Keratinocyte (primary cell): ENCODE measurements at regions not wholly inside any gene's neighbourhood (a gene's known extent, or its start where the extent isn't known, plus 50 kb on each side); places are given as distances from the start of the nearest gene placed in this dataset.
A peak's percentile ranks its signal among the peaks of the same experiment; 100 is the strongest.

Experiments used
- DNase-seq: peaks from one replicate; pipeline ENCODE4 v3.0.0-alpha.2; 2011; ENCODE audit warnings: low read depth, missing footprints, low spot score
- FAIRE-seq: peaks from 2 replicates; lab custom pipeline; 2011; peaks lifted over from hg19 to GRCh38; lab: Jason Lieb, UNC
- H2AFZ ChIP-seq: 2 replicates; pipeline ENCODE4 v1.6.0; 2012; ENCODE audit warnings: low read length, control low read depth, inconsistent platforms; ENCODE audit not compliant: control insufficient read depth
- H3K27ac ChIP-seq: 2 replicates; pipeline ENCODE4 v1.5.1; 2011; ENCODE audit warnings: low read length; ENCODE audit not compliant: control insufficient read depth, insufficient read depth
- H3K27me3 ChIP-seq: 3 replicates; pipeline ENCODE4 v1.6.0; 2011; ENCODE audit warnings: low read length; ENCODE audit not compliant: control insufficient read depth, insufficient read depth; ENCODE audit errors: extremely low read depth
- H3K36me3 ChIP-seq, 2 experiments: 2 replicates in 1 of 2; 3 replicates in 1 of 2; pipeline ENCODE4 v1.5.1; 2011; ENCODE audit warnings: low read length in 2 of 2, mild to moderate bottlenecking in 1 of 2; ENCODE audit not compliant: control insufficient read depth in 2 of 2, insufficient read depth in 2 of 2; ENCODE audit errors: extremely low read depth in 1 of 2
- H3K4me1 ChIP-seq: 3 replicates; pipeline ENCODE4 v1.5.1; 2011; ENCODE audit warnings: low read length; ENCODE audit not compliant: control insufficient read depth, insufficient read depth; ENCODE audit errors: extremely low read depth
- H3K4me2 ChIP-seq: 3 replicates; pipeline ENCODE4 v1.6.0; 2011; ENCODE audit warnings: low read depth, low read length; ENCODE audit not compliant: control insufficient read depth, insufficient read depth; ENCODE audit errors: extremely low read depth
- H3K4me3 ChIP-seq, 3 experiments: fragments of 200-600 bp in 1 of 3; sonication (generic) in 1 of 3; 2 replicates in 2 of 3; 3 replicates in 1 of 3; pipeline ENCODE4 v1.5.1; 2011 to 2016; ENCODE audit warnings: low read length in 3 of 3, mild to moderate bottlenecking in 3 of 3, control low read depth in 2 of 3, inconsistent platforms in 1 of 3, low read depth in 1 of 3, mixed read lengths in 1 of 3, mixed run types in 1 of 3, moderate library complexity in 1 of 3; ENCODE audit not compliant: control insufficient read depth in 2 of 3, insufficient read depth in 2 of 3; ENCODE audit errors: extremely low read depth in 1 of 3
- H3K79me2 ChIP-seq: 2 replicates; pipeline ENCODE4 v1.6.0; 2012; ENCODE audit warnings: low read length; ENCODE audit not compliant: control insufficient read depth, insufficient read depth
- H3K9ac ChIP-seq: 3 replicates; pipeline ENCODE4 v1.6.0; 2011; ENCODE audit warnings: low read length; ENCODE audit not compliant: control insufficient read depth, insufficient read depth; ENCODE audit errors: extremely low read depth
- H3K9me1 ChIP-seq: 3 replicates; pipeline ENCODE4 v1.6.0; 2011; ENCODE audit warnings: low read length; ENCODE audit not compliant: control insufficient read depth, insufficient read depth; ENCODE audit errors: extremely low read depth
- H3K9me3 ChIP-seq: 2 replicates; pipeline ENCODE4 v1.5.1; 2012; ENCODE audit warnings: low read depth, low read length; ENCODE audit not compliant: control insufficient read depth
- H4K20me1 ChIP-seq: 3 replicates; pipeline ENCODE4 v1.6.0; 2011; ENCODE audit warnings: low read length; ENCODE audit not compliant: control insufficient read depth, insufficient read depth; ENCODE audit errors: extremely low read depth
- CTCF ChIP-seq, 3 experiments: IDR thresholded peaks in 1 of 3; conservative IDR thresholded peaks in 1 of 3; optimal IDR thresholded peaks in 1 of 3; 2 replicates in 2 of 3; 3 replicates in 1 of 3; pipeline versions ENCODE3 to v1.5.1; 2011; ENCODE audit warnings: low read length in 3 of 3, mild to moderate bottlenecking in 3 of 3, moderate library complexity in 2 of 3, control low read depth in 1 of 3, inconsistent platforms in 1 of 3; ENCODE audit not compliant: insufficient read depth in 2 of 3; ENCODE audit errors: extremely low read depth in 1 of 3
- EZH2 ChIP-seq: IDR thresholded peaks from one replicate; pipeline ENCODE4 v1.6.1; 2012; ENCODE audit warnings: inconsistent platforms, mild to moderate bottlenecking, low read length, moderate library complexity
- dilution Hi-C: fragments of 300-500 bp; cut with MboI; formaldehyde crosslinking; loops from one replicate; pipeline ENCODE4 v1.7.0; 2020; ENCODE audit warnings: low sequenced_read_pairs; ENCODE audit not compliant: extremely low pct_ligation_motif_present

GRCh38 chr20:56998438-56998837 is 268.0 kb downstream of the BMP7 start:
- no peak overlapping the region for H3K4me3 ChIP-seq
- DNase-seq (no peak), FAIRE-seq (no peak)
- no peak overlapping the region for H2AFZ ChIP-seq
- H3K9me1 ChIP-seq: peaks cover 3% of the 10 kb centered on the region
- H3K27me3 ChIP-seq: no peaks in the 10 kb centered on the region
- no peaks in the 10 kb centered on the region for H3K36me3 ChIP-seq
- TF ChIP-seq EZH2: no peak
- TF ChIP-seq CTCF (optimal IDR thresholded peaks at IDR 0.05 in 1 of 3, IDR thresholded peaks at IDR 0.05 in 1 of 3, conservative IDR thresholded peaks at IDR 0.05 in 1 of 3; ENCODE audit: extremely low read depth in 1 of 3, insufficient read depth in 2 of 3, low read length in 3 of 3): no peak
- H3K4me2 ChIP-seq: no peak overlapping the region
- H3K27ac ChIP-seq: no peak overlapping the region
- H3K9ac ChIP-seq: no peak overlapping the region
- dilution Hi-C loops: no loop called here
- H3K9me3 ChIP-seq: peaks cover 6% of the 10 kb centered on the region
- no peaks in the 10 kb centered on the region for H3K79me2 ChIP-seq
- H4K20me1 ChIP-seq: no peaks in the 10 kb centered on the region
- H3K4me1 ChIP-seq: peaks cover 17% of the 10 kb centered on the region

- dilution Hi-C loops: no loop called here
- Histone ChIP-seq H3K36me3 (no peaks in the 10 kb centered on the region), H3K4me1 (peaks cover 17% of the 10 kb centered on the region), H3K27ac (peak overlapping the region; percentile 51), H2AFZ (no peak overlapping the region), H3K79me2 (no peaks in the 10 kb centered on the region), H3K9me3 (peaks cover 6% of the 10 kb centered on the region), H3K4me2 (peak overlapping the region; percentile 50), H3K4me3 (peak overlapping the region in 1 of 3 experiments; percentile 16), H3K27me3 (no peaks in the 10 kb centered on the region), H3K9ac (peak overlapping the region; percentile 20), H3K9me1 (peaks cover 3% of the 10 kb centered on the region), H4K20me1 (no peaks in the 10 kb centered on the region)
- peak; percentile 100 for FAIRE-seq
- DNase-seq: peak; percentile 89
- TF ChIP-seq CTCF (optimal IDR thresholded peaks at IDR 0.05 in 1 of 3, IDR thresholded peaks at IDR 0.05 in 1 of 3, conservative IDR thresholded peaks at IDR 0.05 in 1 of 3; ENCODE audit: extremely low read depth in 1 of 3, insufficient read depth in 2 of 3, low read length in 3 of 3): no peak
- no peak for TF ChIP-seq EZH2
Measured at GRCh38 chr20:57000441-57000968, 265.9 kb downstream of the BMP7 start.
